GM18861 (cell line): ENCODE measurements at regions not wholly inside any gene's neighbourhood (a gene's known extent, or its start where the extent isn't known, plus 50 kb on each side); places are given as distances from the start of the nearest gene placed in this dataset.
"Not testable (repeated sequence)": the region's sequence is repeated elsewhere in the genome, so short reads cannot be mapped to it uniquely, and the experiment has no call there.

Source experiments
- ATAC-seq: cut with Tn5 transposase; IDR thresholded peaks from one replicate; pipeline ENCODE4 v1.9.1; 2021; ENCODE audit not compliant: unreplicated experiment

GRCh38 chr5:89191374-89191773 is 308.4 kb upstream of the MEF2C start:
- ATAC-seq: no peak

GRCh38 chr5:89190515-89191265 is 307.7 kb upstream of the MEF2C start:
- ATAC-seq: no peak

- peak; percentile 80 for ATAC-seq
These were observed 305.0 kb upstream of the MEF2C start for GRCh38 chr5:89187883-89188465.

- no peak for ATAC-seq
These were observed 304.3 kb upstream of the MEF2C start for GRCh38 chr5:89187268-89187667.

GRCh38 chr5:89181546-89181945 is 298.6 kb upstream of the MEF2C start:
- no peak for ATAC-seq

GRCh38 chr5:89179731-89180130 is 296.7 kb upstream of the MEF2C start:
- no peak for ATAC-seq

GRCh38 chr5:89178541-89178940 is 295.6 kb upstream of the MEF2C start:
- ATAC-seq: no peak

GRCh38 chr5:89173528-89173927 is 290.5 kb upstream of the MEF2C start:
- ATAC-seq: no peak

GRCh38 chr5:89168766-89169165 is 285.8 kb upstream of the MEF2C start:
- peak; percentile 97 for ATAC-seq

- not testable (repeated sequence) for ATAC-seq
These were observed 281.7 kb upstream of the MEF2C start for GRCh38 chr5:89164703-89165102.

- no peak for ATAC-seq
These were observed 273.2 kb upstream of the MEF2C start for GRCh38 chr5:89156226-89156625.

- no peak for ATAC-seq
These were observed 264.0 kb upstream of the MEF2C start for GRCh38 chr5:89147031-89147430.

- ATAC-seq: no peak
These were observed 254.2 kb upstream of the MEF2C start for GRCh38 chr5:89137148-89137547.

- no peak for ATAC-seq
These were observed 251.0 kb upstream of the MEF2C start for GRCh38 chr5:89133975-89134374.

GRCh38 chr5:89133129-89133528 is 250.1 kb upstream of the MEF2C start:
- no peak for ATAC-seq

- no peak for ATAC-seq
These were observed 247.9 kb upstream of the MEF2C start for GRCh38 chr5:89130851-89131250.

- ATAC-seq: no peak
These were observed 247.0 kb upstream of the MEF2C start for GRCh38 chr5:89129941-89130340.

GRCh38 chr5:89128906-89129625 is 246.1 kb upstream of the MEF2C start:
- ATAC-seq: no peak

- ATAC-seq: no peak
These were observed 245.1 kb upstream of the MEF2C start for GRCh38 chr5:89128092-89128491.

GRCh38 chr5:89127191-89127590 is 244.2 kb upstream of the MEF2C start:
- ATAC-seq: no peak

- no peak for ATAC-seq
These were observed 242.4 kb upstream of the MEF2C start for GRCh38 chr5:89125372-89125771.

GRCh38 chr5:89123581-89123980 is 240.6 kb upstream of the MEF2C start:
- no peak for ATAC-seq
